ENCODE measurements at regions not wholly inside any gene's neighbourhood (a gene's known extent, or its start where the extent isn't known, plus 50 kb on each side); places are given as distances from the start of the nearest gene placed in this dataset.

GRCh38 chr9:28821240-28821639 is 1248.0 kb upstream of the C9orf72 start:
- H3K27me3 Mint-ChIP-seq (ENCODE audit: insufficient read depth, low read depth): no peaks in the 10 kb centered on the region

GRCh38 chr9:28824432-28824963 is 1251.2 kb upstream of the C9orf72 start:
- Histone ChIP-seq H4K20me1 (ENCODE audit: low read depth) (no peaks in the 10 kb centered on the region), H3K4me2 (no peak overlapping the region), H3K4me1 (peaks cover 11% of the 10 kb centered on the region), H3K27me3 (no peaks in the 10 kb centered on the region), H3K27ac (no peak overlapping the region), H3K79me2 (ENCODE audit: low read depth) (no peaks in the 10 kb centered on the region), H3K9me3 (ENCODE audit: low read depth) (no peaks in the 10 kb centered on the region), H3K9ac (no peak overlapping the region), H3K4me3 (no peak overlapping the region), H3F3A (ENCODE audit: low read depth) (peaks cover 6% of the 10 kb centered on the region), H2AFZ (replicated peaks) (no peak overlapping the region), H3K36me3 (no peaks in the 10 kb centered on the region)
- Mint-ChIP-seq H3K27ac (no peak overlapping the region), H3K4me3 (no peak overlapping the region), H3K9me3 (peaks cover 12% of the 10 kb centered on the region), H3K36me3 (no peaks in the 10 kb centered on the region), H3K4me1 (peaks cover 17% of the 10 kb centered on the region), H3K27me3 (ENCODE audit: insufficient read depth, low read depth) (no peaks in the 10 kb centered on the region)
- TF ChIP-seq EZH2phosphoT487 (IDR thresholded peaks at IDR 0.05): no peak
- TF ChIP-seq EZH2 (IDR thresholded peaks at IDR 0.05): no peak
- no peak for TF ChIP-seq CTCF (IDR thresholded peaks at IDR 0.05)
- DNase-seq (ENCODE audit: low spot score): no peak

More at GRCh38 chr9:28821240-28821639, 1248.0 kb upstream of the C9orf72 start:
- Histone ChIP-seq H3K9ac (no peak overlapping the region), H3K79me2 (ENCODE audit: low read depth) (no peaks in the 10 kb centered on the region), H3K27me3 (no peaks in the 10 kb centered on the region), H3K9me3 (ENCODE audit: low read depth) (no peaks in the 10 kb centered on the region), H3K4me1 (peaks cover 11% of the 10 kb centered on the region), H4K20me1 (ENCODE audit: low read depth) (no peaks in the 10 kb centered on the region), H3K36me3 (no peaks in the 10 kb centered on the region), H2AFZ (replicated peaks) (peak overlapping the region; percentile 81), H3K4me3 (no peak overlapping the region), H3F3A (ENCODE audit: low read depth) (peaks cover 6% of the 10 kb centered on the region), H3K4me2 (no peak overlapping the region), H3K27ac (no peak overlapping the region)
- Mint-ChIP-seq H3K4me3 (no peak overlapping the region), H3K9me3 (peaks cover 12% of the 10 kb centered on the region), H3K36me3 (no peaks in the 10 kb centered on the region), H3K27ac (no peak overlapping the region), H3K4me1 (peaks cover 20% of the 10 kb centered on the region)
- DNase-seq (ENCODE audit: low spot score): no peak
- no peak for TF ChIP-seq EZH2 (IDR thresholded peaks at IDR 0.05)
- no peak for TF ChIP-seq CTCF (IDR thresholded peaks at IDR 0.05)
- no peak for TF ChIP-seq EZH2phosphoT487 (IDR thresholded peaks at IDR 0.05)

GRCh38 chr9:28832168-28832770 is 1259.0 kb upstream of the C9orf72 start:
- Mint-ChIP-seq H3K4me1 (no peaks in the 10 kb centered on the region), H3K9me3 (no peaks in the 10 kb centered on the region), H3K27ac (no peak overlapping the region), H3K27me3 (ENCODE audit: insufficient read depth, low read depth) (peaks cover 2% of the 10 kb centered on the region), H3K36me3 (no peaks in the 10 kb centered on the region), H3K4me3 (no peak overlapping the region)
- no peaks in the 10 kb centered on the region for H3K27me3 ChIP-seq
- H3K4me2 ChIP-seq: no peak overlapping the region
- H3K79me2 ChIP-seq (ENCODE audit: low read depth): no peaks in the 10 kb centered on the region
- no peaks in the 10 kb centered on the region for H3K36me3 ChIP-seq
- no peaks in the 10 kb centered on the region for H3K4me1 ChIP-seq
- no peaks in the 10 kb centered on the region for H3K9me3 ChIP-seq (ENCODE audit: low read depth)
- DNase-seq (ENCODE audit: low spot score): no peak
- H4K20me1 ChIP-seq (ENCODE audit: low read depth): no peaks in the 10 kb centered on the region
- H3K4me3 ChIP-seq: no peak overlapping the region
- no peaks in the 10 kb centered on the region for H3F3A ChIP-seq (ENCODE audit: low read depth)
- no peak overlapping the region for H3K9ac ChIP-seq
- no peak for TF ChIP-seq CTCF (IDR thresholded peaks at IDR 0.05)
- TF ChIP-seq EZH2 (IDR thresholded peaks at IDR 0.05): no peak
- no peak for TF ChIP-seq EZH2phosphoT487 (IDR thresholded peaks at IDR 0.05)
- H2AFZ ChIP-seq (replicated peaks): no peak overlapping the region
- no peak overlapping the region for H3K27ac ChIP-seq

Measured in neural progenitor cell (in vitro differentiated cells).